Hindlimb muscle (tissue), 1 donor: ENCODE measurements at regions not wholly inside any gene's neighbourhood (a gene's known extent, or its start where the extent isn't known, plus 50 kb on each side); places are given as distances from the start of the nearest gene placed in this dataset.

ENCODE experiments used
- DNase-seq: peaks from one replicate; pipeline ENCODE4 v3.0.0-alpha.2; 2013

- no peak for DNase-seq
Observed at GRCh38 chr2:147792966-147793617, 51.7 kb upstream of the ACVR2A start.

GRCh38 chr2:147790580-147790979 is 54.2 kb upstream of the ACVR2A start:
- no peak for DNase-seq

- DNase-seq = no peak
Observed at GRCh38 chr2:147789720-147790119, 55.1 kb upstream of the ACVR2A start.

GRCh38 chr2:147789287-147789686 is 55.5 kb upstream of the ACVR2A start:
- no peak for DNase-seq

GRCh38 chr2:147782141-147782930 is 62.5 kb upstream of the ACVR2A start:
- no peak for DNase-seq

GRCh38 chr2:147779440-147779839 is 65.4 kb upstream of the ACVR2A start:
- DNase-seq = no peak

GRCh38 chr2:147777394-147777793 is 67.4 kb upstream of the ACVR2A start:
- no peak for DNase-seq

GRCh38 chr2:147774805-147775204 is 70.0 kb upstream of the ACVR2A start:
- no peak for DNase-seq

- DNase-seq = no peak
Observed at GRCh38 chr2:147773479-147773878, 71.3 kb upstream of the ACVR2A start.

GRCh38 chr2:147772781-147773180 is 72.0 kb upstream of the ACVR2A start:
- no peak for DNase-seq

GRCh38 chr2:147763861-147764260 is 81.0 kb upstream of the ACVR2A start:
- no peak for DNase-seq

GRCh38 chr2:147760984-147761383 is 83.8 kb upstream of the ACVR2A start:
- no peak for DNase-seq

- no peak for DNase-seq
Observed at GRCh38 chr2:147759536-147759935, 85.3 kb upstream of the ACVR2A start.

- DNase-seq = peak; percentile 17
Observed at GRCh38 chr2:147758821-147759220, 86.0 kb upstream of the ACVR2A start.

GRCh38 chr2:147756069-147756468 is 88.8 kb upstream of the ACVR2A start:
- DNase-seq = no peak

GRCh38 chr2:147740211-147740927 is 104.5 kb upstream of the ACVR2A start:
- DNase-seq = no peak

GRCh38 chr2:147739508-147739907 is 105.3 kb upstream of the ACVR2A start:
- no peak for DNase-seq

- DNase-seq = peak; percentile 9
Observed at GRCh38 chr2:147718831-147719230, 126.0 kb upstream of the ACVR2A start.

- DNase-seq = no peak
Observed at GRCh38 chr2:147716906-147717305, 127.9 kb upstream of the ACVR2A start.

GRCh38 chr2:147715807-147716206 is 129.0 kb upstream of the ACVR2A start:
- no peak for DNase-seq

- DNase-seq = no peak
Observed at GRCh38 chr2:147714582-147714981, 130.2 kb upstream of the ACVR2A start.

- DNase-seq = no peak
Observed at GRCh38 chr2:147713349-147713748, 131.5 kb upstream of the ACVR2A start.

- DNase-seq = no peak
Observed at GRCh38 chr2:147712051-147712450, 132.8 kb upstream of the ACVR2A start.

GRCh38 chr2:147711031-147711430 is 133.8 kb upstream of the ACVR2A start:
- no peak for DNase-seq
